SU-DHL-6 (cell line): ENCODE measurements at regions not wholly inside any gene's neighbourhood (a gene's known extent, or its start where the extent isn't known, plus 50 kb on each side); places are given as distances from the start of the nearest gene placed in this dataset.

ENCODE experiments used
- H2AFZ ChIP-seq: fragments of 200-600 bp; sonication (generic); 2 replicates; pipeline ENCODE4 v1.6.1; 2014; ENCODE audit warnings: low read depth, mild to moderate bottlenecking, moderate library complexity, mixed read lengths, antibody characterized with exemption, low read length; ENCODE audit not compliant: severe bottlenecking
- H3F3A ChIP-seq: fragments of 200-600 bp; shearing (Covaris generic); 2 replicates; pipeline ENCODE4 v1.6.0; 2016; ENCODE audit warnings: antibody characterized with exemption, mild to moderate bottlenecking; ENCODE audit not compliant: insufficient read depth
- H3K27ac ChIP-seq: fragments of 200-600 bp; sonication (generic); 2 replicates; pipeline ENCODE4 v1.5.1; 2016; ENCODE audit warnings: low read depth, mild to moderate bottlenecking, low read length, moderate library complexity, mixed read lengths
- H3K27me3 ChIP-seq: fragments of 200-600 bp; sonication (generic), shearing (Covaris generic); 2 replicates; pipeline ENCODE4 v1.6.0; 2014; ENCODE audit warnings: mild to moderate bottlenecking, low read length
- H3K36me3 ChIP-seq: fragments of 200-600 bp; sonication (generic); 2 replicates; pipeline ENCODE4 v1.6.1; 2014; ENCODE audit warnings: mild to moderate bottlenecking, low read length, mixed read lengths
- H3K4me2 ChIP-seq: fragments of 300-600, 200-600 bp; shearing (Covaris generic), sonication (generic); 2 replicates; pipeline ENCODE4 v1.6.0; 2014; ENCODE audit warnings: low read length, low read depth, mild to moderate bottlenecking; ENCODE audit not compliant: poor library complexity, severe bottlenecking
- H3K4me3 ChIP-seq: fragments of 200-600 bp; sonication (generic); 2 replicates; pipeline ENCODE4 v1.5.1; 2014; ENCODE audit warnings: antibody characterized with exemption, low read length, mild to moderate bottlenecking, mixed read lengths; ENCODE audit not compliant: insufficient read depth, poor library complexity, severe bottlenecking
- H3K79me2 ChIP-seq: fragments of 200-600 bp; sonication (generic); 2 replicates; pipeline ENCODE4 v1.6.1; 2014; ENCODE audit warnings: mild to moderate bottlenecking, low read length, moderate library complexity; ENCODE audit not compliant: insufficient read depth
- H3K9ac ChIP-seq: fragments of 200-600 bp; sonication (generic); 2 replicates; pipeline ENCODE4 v1.7.0; 2014; ENCODE audit warnings: mild to moderate bottlenecking, low read length
- H3K9me2 ChIP-seq: fragments of 200-600 bp; sonication (generic); replicated peaks from 2 replicates; pipeline ENCODE4 v1.6.1; 2014; ENCODE audit warnings: low read length; ENCODE audit not compliant: insufficient read depth
- H3K9me3 ChIP-seq: fragments of 200-600 bp; sonication (generic); 2 replicates; pipeline ENCODE4 v1.6.1; 2014; ENCODE audit warnings: low read length, mixed read lengths; ENCODE audit not compliant: insufficient read depth
- H4K20me1 ChIP-seq: fragments of 200-600 bp; sonication (generic); 2 replicates; pipeline ENCODE4 v1.6.1; 2014; ENCODE audit warnings: low read depth, mild to moderate bottlenecking, antibody characterized with exemption, low read length, moderate library complexity, mixed read lengths
- EZH2phosphoT487 ChIP-seq: fragments of 200-600 bp; sonication (generic), shearing (Covaris generic); conservative IDR thresholded peaks from 2 replicates; pipeline ENCODE4 v1.6.1; 2018; ENCODE audit warnings: mild to moderate bottlenecking, antibody characterized with exemption, low read length, moderate library complexity, mixed read lengths
- TF ChIP-seq, protein P1 (sequence below): fragments of 200-600 bp; sonication (generic); IDR thresholded peaks from one replicate; pipeline ENCODE4 v1.5.1; 2017; ENCODE audit warnings: antibody characterized with exemption, mild to moderate bottlenecking, low read length, moderate library complexity; ENCODE audit not compliant: insufficient read depth, poor library complexity, severe bottlenecking

DNA sequence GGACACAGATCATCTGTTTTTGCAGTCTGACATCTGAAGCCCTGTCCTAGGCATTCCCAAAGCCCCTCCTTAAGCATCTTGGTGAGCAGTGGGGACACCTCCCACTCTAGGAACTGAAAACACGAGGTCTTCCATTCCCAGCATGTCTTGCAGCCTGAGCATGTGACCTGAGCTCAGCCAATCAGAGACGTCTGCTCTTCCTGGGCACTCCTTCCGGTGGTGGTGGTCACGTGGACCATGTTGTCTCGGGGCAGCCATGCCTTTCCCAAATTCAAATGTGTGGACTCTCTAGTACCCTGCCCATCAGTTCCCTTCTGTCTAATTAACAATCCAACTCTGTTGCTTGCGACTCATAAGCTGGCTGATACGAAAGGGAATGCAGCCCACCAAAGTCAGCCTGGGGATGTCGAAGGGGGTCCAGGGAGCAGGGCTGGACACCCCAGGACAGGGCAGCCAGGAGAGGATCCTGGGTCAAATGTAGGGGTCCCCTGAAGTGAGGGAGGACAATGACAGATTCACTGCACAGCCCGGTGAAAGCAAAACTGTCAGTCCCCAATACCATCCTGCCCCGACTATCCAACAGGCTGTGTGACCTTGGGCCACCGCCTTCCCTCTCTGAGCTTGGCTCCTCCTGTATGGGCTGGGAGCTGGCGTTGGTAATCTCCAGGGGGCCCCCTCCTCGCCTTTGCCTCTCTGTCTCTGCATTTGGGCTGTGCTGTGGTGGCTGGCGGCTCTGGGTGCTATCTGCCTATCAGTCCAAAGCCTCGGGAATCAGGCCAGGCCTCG, 57.4 kb upstream of the BAIAP2L1 start:
- Histone ChIP-seq H3K36me3 (no peaks in the 10 kb centered on the region), H3K9me3 (no peaks in the 10 kb centered on the region), H2AFZ (no peak overlapping the region), H3K27ac (no peak overlapping the region), H3K9ac (no peak overlapping the region), H3K4me2 (no peak overlapping the region), H3K4me3 (no peak overlapping the region), H3K79me2 (no peaks in the 10 kb centered on the region), H3K9me2 (no peaks in the 10 kb centered on the region), H4K20me1 (no peaks in the 10 kb centered on the region), H3K27me3 (no peaks in the 10 kb centered on the region), H3F3A (no peaks in the 10 kb centered on the region)
- TF ChIP-seq, protein P1, sequence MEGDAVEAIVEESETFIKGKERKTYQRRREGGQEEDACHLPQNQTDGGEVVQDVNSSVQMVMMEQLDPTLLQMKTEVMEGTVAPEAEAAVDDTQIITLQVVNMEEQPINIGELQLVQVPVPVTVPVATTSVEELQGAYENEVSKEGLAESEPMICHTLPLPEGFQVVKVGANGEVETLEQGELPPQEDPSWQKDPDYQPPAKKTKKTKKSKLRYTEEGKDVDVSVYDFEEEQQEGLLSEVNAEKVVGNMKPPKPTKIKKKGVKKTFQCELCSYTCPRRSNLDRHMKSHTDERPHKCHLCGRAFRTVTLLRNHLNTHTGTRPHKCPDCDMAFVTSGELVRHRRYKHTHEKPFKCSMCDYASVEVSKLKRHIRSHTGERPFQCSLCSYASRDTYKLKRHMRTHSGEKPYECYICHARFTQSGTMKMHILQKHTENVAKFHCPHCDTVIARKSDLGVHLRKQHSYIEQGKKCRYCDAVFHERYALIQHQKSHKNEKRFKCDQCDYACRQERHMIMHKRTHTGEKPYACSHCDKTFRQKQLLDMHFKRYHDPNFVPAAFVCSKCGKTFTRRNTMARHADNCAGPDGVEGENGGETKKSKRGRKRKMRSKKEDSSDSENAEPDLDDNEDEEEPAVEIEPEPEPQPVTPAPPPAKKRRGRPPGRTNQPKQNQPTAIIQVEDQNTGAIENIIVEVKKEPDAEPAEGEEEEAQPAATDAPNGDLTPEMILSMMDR: no peak
- TF ChIP-seq EZH2phosphoT487: no peak

DNA sequence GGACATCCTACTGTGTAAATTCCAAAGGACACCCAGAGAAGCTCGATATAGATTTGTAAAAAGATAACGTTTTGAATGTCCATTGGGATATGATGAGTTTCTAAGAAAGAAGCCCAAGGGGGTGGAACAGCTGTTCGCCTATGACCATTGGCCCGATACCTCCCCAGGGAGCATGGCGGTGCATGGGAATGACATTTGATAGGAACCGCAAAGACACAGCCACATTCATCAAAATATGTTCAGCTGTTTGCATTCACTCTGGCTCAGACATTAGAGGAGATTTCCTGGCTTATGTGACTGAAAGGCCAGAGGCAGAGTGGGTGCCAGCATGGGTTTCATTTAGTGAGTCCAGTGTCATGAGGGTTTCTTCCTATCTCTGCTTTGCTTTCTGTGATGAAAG, 56.0 kb upstream of the BAIAP2L1 start:
- H3K79me2 ChIP-seq: no peaks in the 10 kb centered on the region
- no peaks in the 10 kb centered on the region for H3K27me3 ChIP-seq
- TF ChIP-seq, protein P1: no peak
- no peak for TF ChIP-seq EZH2phosphoT487
- no peaks in the 10 kb centered on the region for H3K36me3 ChIP-seq
- H2AFZ ChIP-seq: no peak overlapping the region
- no peaks in the 10 kb centered on the region for H3K9me3 ChIP-seq
- H3K9me2 ChIP-seq: no peaks in the 10 kb centered on the region
- H3F3A ChIP-seq: no peaks in the 10 kb centered on the region
- H3K9ac ChIP-seq: no peak overlapping the region
- H3K4me2 ChIP-seq: no peak overlapping the region
- no peak overlapping the region for H3K27ac ChIP-seq
- H4K20me1 ChIP-seq: no peaks in the 10 kb centered on the region
- no peak overlapping the region for H3K4me3 ChIP-seq

DNA sequence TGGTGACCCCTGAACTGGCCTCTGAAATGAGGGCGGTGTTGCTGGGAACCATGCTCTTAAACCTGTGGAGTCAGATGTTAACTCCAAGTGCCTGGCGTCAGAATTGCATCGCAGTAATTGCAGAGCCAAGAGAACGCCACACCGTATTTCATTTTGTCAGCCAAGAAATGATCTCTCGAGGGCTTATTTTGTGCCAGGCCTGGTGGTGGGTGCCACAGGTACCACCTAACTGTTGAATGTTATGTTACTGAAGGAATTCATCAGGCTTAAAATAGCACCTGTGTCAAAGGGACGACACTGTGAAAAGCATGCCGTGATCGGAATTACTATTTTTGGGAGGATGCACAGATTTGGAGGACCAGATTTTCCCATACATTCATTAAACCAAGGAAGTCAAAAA, 51.9 kb upstream of the BAIAP2L1 start:
- Histone ChIP-seq H2AFZ (no peak overlapping the region), H3K4me2 (no peak overlapping the region), H3K9ac (no peak overlapping the region), H3K9me3 (no peaks in the 10 kb centered on the region), H3K4me3 (no peak overlapping the region), H3K27me3 (no peaks in the 10 kb centered on the region), H4K20me1 (no peaks in the 10 kb centered on the region), H3F3A (no peaks in the 10 kb centered on the region), H3K9me2 (no peaks in the 10 kb centered on the region), H3K79me2 (no peaks in the 10 kb centered on the region), H3K36me3 (no peaks in the 10 kb centered on the region), H3K27ac (no peak overlapping the region)
- TF ChIP-seq, protein P1: no peak
- TF ChIP-seq EZH2phosphoT487: no peak
